Epithelial cell of esophagus (primary cell): ENCODE measurements at regions not wholly inside any gene's neighbourhood (a gene's known extent, or its start where the extent isn't known, plus 50 kb on each side); places are given as distances from the start of the nearest gene placed in this dataset.

ENCODE experiments used
- DNase-seq: peaks from one replicate; pipeline ENCODE4 v3.0.0; 2010; ENCODE audit warnings: low read depth
- H3K4me3 ChIP-seq: 2 replicates; pipeline ENCODE4 v1.5.1; 2011; ENCODE audit warnings: mild to moderate bottlenecking, low read length, control low read depth
- TF ChIP-seq, protein P1 (sequence below): IDR thresholded peaks from 2 replicates; pipeline ENCODE4 v1.5.1; 2011; ENCODE audit warnings: low read depth, mild to moderate bottlenecking, low read length, control low read depth, inconsistent platforms; ENCODE audit not compliant: insufficient read depth; ENCODE audit errors: missing control alignments

DNA sequence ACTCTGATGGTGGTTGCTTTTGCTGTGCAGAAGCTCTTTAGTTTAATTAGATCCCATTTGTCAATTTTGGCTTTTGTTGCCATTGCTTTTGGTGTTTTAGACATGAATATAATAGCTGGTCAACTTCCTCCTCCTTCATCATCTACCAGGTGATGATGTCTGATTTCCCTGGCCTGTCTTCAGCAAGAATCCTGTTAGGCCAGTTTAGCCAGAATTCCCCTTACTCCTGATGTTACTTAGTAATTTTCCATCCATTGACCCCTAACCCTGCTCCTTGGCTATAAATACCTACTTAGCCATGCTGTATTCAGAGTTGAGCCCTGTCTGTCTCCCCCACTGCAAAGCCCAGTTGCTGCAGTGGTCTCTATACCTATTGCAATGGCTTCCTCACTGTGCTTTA, 91.4 kb downstream of the ZNF777 start:
- TF ChIP-seq, protein P1, sequence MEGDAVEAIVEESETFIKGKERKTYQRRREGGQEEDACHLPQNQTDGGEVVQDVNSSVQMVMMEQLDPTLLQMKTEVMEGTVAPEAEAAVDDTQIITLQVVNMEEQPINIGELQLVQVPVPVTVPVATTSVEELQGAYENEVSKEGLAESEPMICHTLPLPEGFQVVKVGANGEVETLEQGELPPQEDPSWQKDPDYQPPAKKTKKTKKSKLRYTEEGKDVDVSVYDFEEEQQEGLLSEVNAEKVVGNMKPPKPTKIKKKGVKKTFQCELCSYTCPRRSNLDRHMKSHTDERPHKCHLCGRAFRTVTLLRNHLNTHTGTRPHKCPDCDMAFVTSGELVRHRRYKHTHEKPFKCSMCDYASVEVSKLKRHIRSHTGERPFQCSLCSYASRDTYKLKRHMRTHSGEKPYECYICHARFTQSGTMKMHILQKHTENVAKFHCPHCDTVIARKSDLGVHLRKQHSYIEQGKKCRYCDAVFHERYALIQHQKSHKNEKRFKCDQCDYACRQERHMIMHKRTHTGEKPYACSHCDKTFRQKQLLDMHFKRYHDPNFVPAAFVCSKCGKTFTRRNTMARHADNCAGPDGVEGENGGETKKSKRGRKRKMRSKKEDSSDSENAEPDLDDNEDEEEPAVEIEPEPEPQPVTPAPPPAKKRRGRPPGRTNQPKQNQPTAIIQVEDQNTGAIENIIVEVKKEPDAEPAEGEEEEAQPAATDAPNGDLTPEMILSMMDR = no peak
- H3K4me3 ChIP-seq = no peak overlapping the region
- peak; percentile 77 for DNase-seq

DNA sequence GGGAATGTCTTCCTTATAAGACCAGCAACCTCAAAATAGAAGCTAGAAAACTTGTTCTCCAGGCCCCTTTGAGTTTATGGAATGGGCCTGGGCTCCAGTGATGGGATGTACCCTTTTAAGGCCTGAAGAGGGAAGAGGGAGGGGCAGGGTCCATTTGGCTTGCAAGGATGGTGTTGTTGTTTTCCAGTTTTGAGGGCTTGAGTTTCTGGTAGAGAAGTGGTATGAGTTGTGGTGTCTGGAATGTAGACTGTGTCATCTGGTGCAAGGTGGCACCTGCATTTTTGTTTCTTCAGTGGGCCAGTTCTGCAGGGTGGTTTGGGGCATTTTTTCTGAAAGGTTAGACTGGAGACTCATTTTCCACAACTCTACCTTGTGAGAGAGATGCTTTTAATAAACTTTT, 90.1 kb downstream of the ZNF777 start:
- no peak for DNase-seq
- TF ChIP-seq, protein P1 = no peak

DNA sequence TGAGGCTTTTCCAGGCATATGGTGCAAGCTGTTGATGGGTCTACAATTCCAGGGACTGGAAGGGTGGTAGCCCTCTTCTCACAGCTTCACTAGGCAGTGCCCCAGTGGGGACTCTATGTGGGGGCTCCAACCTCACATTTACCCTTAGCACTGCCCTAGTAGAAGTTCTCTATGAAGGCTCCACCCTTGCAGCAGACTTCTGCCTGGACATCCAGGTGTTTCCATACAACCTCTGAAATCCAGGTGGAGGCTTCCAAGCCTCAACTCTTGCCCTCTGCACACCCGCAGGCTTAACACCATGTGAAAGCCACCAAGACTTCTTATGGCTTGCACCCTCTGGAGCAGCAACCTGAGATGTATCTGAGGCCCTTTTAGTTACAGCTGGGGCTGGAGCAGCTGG, 87.8 kb downstream of the ZNF777 start:
- TF ChIP-seq, protein P1 = no peak

More for the DNA sequence above, 90.1 kb downstream of the ZNF777 start:
- H3K4me3 ChIP-seq = no peak overlapping the region

DNA sequence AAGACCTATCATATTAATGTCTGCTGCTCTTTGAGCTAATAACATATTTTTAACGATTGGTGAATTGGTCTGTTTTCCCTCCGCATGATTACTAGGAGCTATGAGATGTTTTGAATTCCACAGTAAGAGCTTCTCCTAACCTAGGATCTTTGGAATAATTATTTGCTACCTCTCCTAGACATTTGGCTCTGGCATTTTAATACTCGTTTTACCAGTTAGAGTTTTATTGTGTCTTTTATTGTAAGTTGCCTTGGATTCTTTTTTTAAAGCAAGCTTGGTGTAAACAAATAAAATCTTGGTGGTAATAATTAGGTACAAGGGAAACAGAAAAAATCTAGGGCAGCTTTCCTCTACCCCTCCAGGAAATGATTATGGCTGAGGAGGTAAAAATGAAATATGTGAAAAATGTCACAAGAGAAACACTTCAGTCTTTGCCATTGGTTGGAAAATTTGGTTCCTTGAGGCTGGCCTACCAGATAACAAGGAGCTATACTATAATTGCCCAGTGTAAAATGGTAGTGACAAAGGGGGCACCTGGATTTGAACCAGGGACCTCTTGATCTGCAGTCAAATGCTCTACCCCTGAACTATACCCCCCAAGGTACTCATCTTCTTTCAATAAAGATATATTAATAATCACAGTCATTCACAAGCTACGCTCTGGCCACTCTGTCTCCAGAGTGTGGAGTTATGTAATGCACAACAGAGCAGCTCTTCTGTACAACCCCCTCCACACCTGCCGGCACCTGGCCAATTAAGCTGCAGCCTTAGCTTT, 85.4 kb downstream of the ZNF777 start:
- TF ChIP-seq, protein P1 = no peak
- no peak overlapping the region for H3K4me3 ChIP-seq
- no peak for DNase-seq

More for the DNA sequence above, 87.8 kb downstream of the ZNF777 start:
- DNase-seq = no peak
- no peak overlapping the region for H3K4me3 ChIP-seq

DNA sequence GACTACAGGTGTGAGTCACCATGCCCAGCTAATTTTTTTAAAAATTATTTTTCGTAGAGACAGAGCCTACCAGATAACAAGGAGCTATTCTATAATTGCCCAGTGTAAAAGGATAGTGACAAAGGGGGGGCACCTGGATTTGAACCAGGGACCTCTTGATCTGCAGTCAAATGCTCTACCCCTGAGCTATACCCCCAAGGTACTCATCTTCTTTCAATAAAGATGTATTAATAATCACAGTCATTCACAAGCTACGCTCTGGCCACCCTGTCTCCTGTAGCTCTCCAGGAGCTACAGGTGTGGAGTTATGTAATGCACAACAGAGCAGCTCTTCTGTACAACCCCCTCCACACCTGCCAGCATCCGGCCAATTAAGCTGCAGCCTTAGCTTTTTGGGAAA, 83.5 kb downstream of the ZNF777 start:
- no peak overlapping the region for H3K4me3 ChIP-seq
- no peak for DNase-seq
- TF ChIP-seq, protein P1 = no peak

DNA sequence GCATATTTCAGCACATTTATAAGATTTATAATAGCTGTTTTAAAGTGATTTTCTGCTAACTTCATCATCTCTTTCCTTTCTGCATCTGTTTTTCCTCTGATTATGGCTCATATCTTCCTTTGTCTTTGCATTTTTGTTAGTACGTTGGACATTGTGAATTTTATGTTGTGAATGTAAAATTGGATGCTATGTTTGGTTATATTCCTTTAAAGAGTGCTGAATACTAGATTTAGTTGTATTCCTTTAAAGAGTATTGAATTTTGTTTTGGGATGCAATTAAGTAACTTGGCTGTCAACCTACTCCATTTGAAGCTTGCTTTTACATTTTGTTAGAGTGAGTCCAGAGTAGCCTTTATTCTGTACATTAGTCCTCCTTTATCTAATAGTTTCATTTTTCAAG, 81.2 kb downstream of the ZNF777 start:
- no peak overlapping the region for H3K4me3 ChIP-seq
- TF ChIP-seq, protein P1 = no peak
- DNase-seq = no peak

DNA sequence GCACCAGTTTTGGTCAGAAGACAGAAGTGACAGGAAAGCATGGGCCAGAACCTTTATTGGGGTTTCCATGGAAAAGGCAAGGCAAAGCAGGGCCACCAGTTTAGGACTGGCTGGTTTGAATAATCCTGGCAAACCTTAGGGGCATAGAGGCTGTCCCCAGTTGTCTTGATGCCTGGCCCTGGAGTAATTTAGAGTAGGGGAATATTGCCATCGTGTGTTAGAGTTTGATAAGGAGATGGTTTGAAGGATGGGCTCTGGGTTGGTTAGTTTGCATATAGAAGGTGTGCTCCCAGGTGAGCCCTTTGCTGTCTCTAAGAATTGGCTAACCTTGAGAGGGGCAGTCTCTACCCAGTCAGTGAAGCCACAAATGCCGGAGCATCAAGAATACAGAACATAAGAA, 79.6 kb downstream of the ZNF777 start:
- DNase-seq = no peak
- TF ChIP-seq, protein P1 = peak; percentile 7
- H3K4me3 ChIP-seq = no peak overlapping the region
